PC-9 (cell line): ENCODE measurements at regions not wholly inside any gene's neighbourhood (a gene's known extent, or its start where the extent isn't known, plus 50 kb on each side); places are given as distances from the start of the nearest gene placed in this dataset.

Experiments used
- CTCF ChIP-seq: fragments of 200-600 bp; sonication (generic); conservative IDR thresholded peaks from 2 replicates; pipeline ENCODE4 v1.6.1; 2017; ENCODE audit warnings: mixed run types, antibody characterized with exemption, mild to moderate bottlenecking, moderate library complexity
- EZH2 ChIP-seq: fragments of 200-600 bp; sonication (generic); IDR thresholded peaks from 2 replicates; pipeline ENCODE4 v1.8.0; 2017; ENCODE audit warnings: antibody characterized with exemption, low read depth

DNA sequence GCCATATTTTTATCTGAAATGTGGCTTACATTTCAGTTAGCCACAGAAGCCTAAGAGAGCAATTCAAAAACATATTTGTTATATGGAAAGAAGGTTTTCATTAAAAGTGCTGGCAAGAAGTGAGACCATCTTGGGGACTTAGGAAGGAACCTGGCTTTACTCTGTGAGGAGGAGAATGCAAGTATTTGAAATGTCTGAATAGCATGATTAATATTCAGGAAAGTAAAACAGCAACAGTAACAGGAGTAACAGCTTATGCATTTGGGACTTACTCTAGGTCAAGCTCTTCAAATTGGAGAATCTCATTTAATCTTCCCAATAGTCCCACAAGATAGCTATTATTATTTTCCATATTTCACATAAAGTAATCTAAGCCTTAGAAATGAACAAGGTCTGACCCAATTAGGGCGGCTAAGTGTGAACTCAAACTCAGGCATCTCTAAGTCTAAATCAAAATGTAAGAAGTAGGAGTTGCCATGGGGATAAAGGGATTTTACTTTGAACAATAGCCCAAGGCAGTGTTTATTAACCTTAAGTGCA is 816.5 kb downstream of the BCKDHB start:
- no peak for TF ChIP-seq EZH2
- no peak for TF ChIP-seq CTCF
